Activated T-cell treated with anti-CD3 and anti-CD28 coated beads for 1 hour (primary cell): ENCODE measurements at regions not wholly inside any gene's neighbourhood (a gene's known extent, or its start where the extent isn't known, plus 50 kb on each side); places are given as distances from the start of the nearest gene placed in this dataset.

Experiments used
- DNase-seq: peaks from one replicate; pipeline ENCODE4 v3.0.0-alpha.2; 2020; ENCODE audit warnings: low read depth

DNA sequence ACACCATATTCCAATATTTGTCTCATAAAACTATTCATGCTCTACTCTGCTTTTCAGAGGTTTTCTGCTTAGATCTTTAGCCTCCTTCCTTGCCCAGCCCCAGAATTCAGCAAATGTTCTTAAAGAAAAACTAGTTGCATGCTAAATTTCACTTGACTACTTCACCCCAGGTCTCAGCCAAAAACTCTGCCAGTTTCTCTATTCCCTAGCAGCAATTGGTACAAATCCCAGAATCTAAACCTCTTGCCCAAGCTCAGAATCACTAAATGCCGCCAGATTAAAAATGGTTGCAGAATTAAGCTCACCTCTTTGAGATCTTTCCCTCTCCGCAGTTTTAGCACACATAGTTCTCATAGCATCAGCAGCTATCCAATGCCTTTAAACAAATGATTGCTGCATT lies 331.2 kb upstream of the SMARCA2 start:
- DNase-seq = no peak

DNA sequence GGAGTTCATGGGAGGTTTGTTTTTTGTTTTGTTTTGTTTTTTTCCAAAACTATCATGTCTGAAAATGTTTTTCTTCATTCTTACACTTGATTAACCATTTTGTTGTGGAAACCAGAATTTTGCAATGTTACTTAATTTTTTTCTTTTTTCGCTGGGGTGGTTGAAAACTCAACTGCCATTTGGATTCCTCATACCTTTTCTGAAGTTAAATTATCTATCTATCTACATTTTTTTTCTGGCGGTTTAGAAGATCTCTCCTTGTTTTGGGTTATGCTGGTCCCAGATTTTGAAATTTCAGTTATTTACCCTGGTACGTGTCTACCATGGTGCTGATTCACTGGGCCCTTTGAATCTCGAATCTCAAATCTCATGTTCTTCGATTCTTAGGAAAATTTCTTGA lies 316.2 kb upstream of the SMARCA2 start:
- no peak for DNase-seq

DNA sequence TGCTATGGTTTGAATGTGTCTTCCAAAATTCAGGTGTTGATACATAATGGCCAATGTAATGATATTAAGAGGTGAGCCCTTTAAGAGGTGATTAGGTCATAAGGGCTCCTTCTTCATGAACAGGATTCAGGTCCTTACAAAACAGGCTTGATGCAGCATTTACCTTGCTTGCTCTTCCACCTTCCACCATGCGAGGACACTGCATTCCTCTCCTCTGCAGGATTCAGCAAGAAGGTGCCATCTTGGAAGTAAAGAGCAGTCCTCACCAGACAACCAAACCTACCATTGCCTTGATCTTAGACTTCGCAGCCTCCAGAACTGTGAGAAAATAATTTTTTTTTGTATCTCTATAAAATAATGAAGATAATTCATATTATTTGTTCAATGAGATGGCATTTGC lies 314.0 kb upstream of the SMARCA2 start:
- no peak for DNase-seq

DNA sequence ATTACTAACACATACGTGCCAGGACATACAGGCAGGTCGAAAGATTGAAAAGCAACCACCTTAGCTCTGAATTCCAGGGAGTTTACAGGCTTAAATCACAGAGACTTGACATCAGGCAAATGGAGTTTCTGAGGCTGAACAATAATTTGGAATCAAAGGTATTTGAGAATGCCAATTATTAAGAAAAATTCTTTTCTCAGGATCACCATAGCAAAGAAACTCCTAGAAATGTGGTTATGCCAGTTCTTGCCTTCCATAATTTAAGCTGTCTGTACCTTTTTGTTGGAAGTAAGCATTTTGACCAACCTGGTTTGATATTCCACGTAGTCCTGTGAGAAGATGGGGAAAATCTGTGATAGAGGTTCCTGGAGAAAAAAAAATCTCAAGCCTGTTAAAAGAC lies 312.4 kb upstream of the SMARCA2 start:
- DNase-seq = no peak

DNA sequence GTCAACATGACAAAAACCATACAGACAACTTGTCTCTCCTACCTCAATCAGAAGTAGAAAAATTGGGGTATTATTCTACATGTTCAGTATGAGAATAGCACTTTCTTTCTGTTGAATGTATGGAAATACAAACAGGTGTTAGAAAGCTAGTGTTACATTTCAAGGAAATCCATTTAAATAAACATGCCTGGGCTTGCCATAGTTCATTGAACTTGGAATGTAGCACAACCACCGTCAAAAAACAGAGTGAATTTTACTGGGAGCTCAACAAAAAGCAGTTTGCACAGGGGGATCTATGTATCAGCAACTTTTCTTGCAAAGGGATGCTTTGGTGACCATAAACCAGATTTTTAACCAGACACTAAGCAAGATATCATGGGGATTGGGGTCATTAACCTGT lies 307.9 kb upstream of the SMARCA2 start:
- no peak for DNase-seq

DNA sequence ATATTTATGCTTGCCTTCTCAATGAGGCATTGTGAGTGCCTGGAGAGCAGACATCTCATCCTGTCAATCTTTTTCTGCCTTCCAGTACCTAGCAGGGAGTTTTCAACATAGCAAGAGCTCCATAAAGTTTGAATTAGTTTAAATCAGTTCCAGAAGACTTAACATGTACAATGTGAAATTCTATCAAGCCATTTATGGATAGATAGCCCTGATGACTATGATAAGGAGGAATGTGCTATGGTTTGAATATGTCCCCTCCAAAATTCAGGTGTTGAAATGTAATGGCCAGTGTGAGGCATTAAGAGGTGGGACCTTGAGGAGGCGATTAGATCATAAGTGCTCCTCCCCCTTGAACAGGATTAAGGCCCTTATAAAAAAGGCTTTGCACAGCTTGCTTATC lies 306.9 kb upstream of the SMARCA2 start:
- DNase-seq = no peak

DNA sequence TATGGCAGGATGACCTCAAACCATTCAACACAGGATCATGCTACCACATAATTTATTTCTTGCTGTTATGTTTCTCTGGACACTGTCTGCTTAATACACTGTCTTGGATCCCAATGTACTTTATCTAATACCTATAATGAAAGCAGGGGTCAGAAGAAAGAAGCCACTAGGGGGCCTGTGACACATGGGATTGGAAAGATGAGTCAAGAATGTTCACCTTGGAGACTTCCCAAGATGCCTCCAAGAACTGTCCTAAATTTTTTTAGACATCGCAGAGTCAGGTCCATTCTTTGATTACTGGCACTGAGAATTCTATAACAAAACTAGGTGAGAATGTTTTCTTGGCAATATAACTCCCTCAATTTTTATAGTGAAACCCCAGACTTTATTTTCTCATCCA lies 305.8 kb upstream of the SMARCA2 start:
- no peak for DNase-seq

GRCh38 chr9:1712861-1713450 lies 302.2 kb upstream of the SMARCA2 start:
- no peak for DNase-seq

DNA sequence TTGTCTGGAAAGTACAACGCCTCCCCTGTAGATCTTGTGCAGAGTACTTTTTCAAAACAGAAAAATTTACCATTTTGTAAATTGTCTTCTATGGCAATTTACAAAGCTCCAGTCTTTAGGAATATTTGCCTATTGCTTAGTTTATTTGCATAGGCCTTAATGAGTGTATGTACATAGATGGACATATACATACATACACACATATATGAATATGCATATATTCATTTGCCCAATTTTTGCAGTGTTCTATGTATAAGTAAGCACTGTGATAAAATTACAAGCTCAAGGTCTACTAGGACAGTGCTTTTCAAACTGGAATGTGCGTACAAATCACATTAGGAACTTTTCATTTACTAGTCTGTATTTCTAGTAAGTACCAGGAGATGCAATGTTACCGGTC lies 301.3 kb upstream of the SMARCA2 start:
- DNase-seq = no peak

DNA sequence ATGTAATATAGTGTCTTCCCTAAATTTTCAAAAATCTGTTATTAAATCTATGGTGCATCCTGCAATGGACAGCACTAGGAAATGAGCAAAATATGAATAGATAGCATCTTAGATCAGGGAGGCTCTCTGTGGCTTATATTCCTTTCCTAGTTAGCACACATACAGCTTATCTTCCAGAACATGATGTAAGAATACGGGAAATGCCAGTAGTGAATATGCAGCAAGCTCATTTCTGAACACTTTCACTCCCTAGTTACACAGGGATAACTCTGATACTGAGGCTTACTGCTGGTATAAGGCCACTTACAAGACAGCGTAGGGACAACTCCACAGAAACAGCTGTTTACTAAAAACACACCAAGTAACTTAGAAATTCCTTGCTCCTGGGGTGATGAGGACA lies 297.3 kb upstream of the SMARCA2 start:
- no peak for DNase-seq

GRCh38 chr9:1718836-1719235 lies 296.3 kb upstream of the SMARCA2 start:
- no peak for DNase-seq

DNA sequence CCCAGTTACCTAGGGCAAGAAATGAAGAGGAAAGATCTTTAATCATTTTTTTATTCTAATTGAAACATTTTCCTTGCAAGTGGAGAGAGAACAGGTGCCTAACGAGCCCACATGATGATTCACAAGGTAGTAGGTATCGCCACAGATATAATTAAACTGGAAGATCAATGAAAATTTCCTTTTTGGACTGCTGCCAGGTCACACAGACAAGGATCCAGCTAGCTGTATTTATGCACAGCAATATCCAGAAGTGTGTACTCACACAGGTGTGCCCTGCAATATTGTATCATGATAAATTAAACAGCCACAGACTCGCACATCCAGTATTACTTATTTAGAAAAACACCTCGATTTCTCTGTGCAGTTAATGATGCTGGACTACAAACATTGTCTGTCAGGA lies 294.0 kb upstream of the SMARCA2 start:
- no peak for DNase-seq

- no peak for DNase-seq
Measured at GRCh38 chr9:1722404-1722803, 292.7 kb upstream of the SMARCA2 start.

DNA sequence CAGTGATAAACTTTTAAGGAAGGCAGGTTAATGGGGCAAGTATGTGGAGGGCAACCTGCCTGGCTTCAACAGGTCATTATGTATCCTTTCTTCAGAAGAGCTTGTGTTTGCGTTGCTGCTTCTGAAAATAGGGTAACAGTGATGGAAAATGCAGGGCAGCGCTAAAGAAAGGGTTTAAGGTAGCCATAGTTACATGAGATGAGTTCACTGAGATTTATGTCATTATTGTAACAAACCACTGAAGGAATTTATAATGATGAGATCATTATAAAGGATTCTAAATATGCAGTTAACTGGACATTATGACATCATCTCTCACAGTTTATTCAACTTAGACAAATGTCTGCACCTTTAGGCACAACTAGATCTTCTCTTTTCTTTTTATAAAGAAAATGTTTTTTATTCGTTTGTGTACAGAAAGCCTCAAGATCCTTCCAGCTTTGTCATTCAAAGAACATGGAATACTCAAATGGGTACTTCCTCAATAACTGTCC lies 291.6 kb upstream of the SMARCA2 start:
- DNase-seq = no peak

DNA sequence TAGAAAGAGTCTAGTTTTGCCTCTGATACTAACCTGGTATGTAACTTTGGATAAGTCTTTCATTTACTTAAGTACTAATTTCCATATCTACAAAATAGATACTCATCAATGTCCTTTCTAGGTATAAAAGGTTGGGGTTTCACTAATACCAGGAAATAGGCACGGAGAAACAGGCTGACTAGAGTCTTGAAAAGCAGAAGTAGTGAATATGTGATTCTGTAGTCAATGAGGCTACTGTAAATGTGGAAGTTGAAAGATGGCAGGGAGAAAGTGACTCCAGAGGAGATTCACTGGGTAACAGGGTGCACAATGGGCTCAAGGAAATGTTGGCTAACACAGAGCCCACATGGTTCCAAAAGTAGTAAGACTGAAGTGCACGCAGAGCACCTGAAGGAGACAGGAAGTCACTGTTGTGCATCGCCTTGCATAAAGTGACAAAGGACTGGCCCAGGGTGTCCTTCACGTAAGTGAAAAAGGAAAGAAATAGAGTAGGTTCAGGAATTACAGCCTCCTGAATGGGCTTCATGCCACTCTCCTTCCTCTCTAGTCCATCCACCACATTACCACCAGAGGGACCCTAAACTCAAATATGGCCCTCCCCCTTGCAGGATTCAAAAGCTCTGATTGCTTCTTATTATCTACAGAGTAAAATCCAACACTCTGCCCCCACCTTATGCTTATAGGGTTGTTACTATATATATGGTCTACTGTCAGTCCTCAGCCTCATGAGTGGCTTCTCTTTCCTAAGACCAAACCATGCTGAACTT lies 288.0 kb upstream of the SMARCA2 start:
- no peak for DNase-seq

- no peak for DNase-seq
Measured at GRCh38 chr9:1729631-1730030, 285.5 kb upstream of the SMARCA2 start.

DNA sequence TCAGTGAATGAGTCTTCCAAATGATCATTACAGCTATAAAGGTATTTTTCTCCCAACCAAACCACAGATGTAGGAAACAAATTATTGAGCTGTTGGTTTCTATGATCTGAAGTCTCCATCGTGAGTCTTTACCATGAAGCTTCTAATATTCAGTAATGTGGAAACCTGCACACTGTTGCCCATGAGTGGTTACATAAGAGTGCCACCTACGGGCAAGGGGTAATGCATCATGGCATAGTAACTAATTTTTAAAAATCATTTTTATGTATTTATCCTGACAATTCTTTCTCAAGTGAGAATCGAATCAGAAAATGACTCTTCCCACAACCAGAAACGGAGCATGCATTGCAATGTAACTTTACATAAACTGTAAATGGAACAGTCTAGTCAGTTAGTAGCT lies 282.5 kb upstream of the SMARCA2 start:
- DNase-seq = no peak

- DNase-seq = no peak
Measured at GRCh38 chr9:1738511-1739100, 276.5 kb upstream of the SMARCA2 start.

DNA sequence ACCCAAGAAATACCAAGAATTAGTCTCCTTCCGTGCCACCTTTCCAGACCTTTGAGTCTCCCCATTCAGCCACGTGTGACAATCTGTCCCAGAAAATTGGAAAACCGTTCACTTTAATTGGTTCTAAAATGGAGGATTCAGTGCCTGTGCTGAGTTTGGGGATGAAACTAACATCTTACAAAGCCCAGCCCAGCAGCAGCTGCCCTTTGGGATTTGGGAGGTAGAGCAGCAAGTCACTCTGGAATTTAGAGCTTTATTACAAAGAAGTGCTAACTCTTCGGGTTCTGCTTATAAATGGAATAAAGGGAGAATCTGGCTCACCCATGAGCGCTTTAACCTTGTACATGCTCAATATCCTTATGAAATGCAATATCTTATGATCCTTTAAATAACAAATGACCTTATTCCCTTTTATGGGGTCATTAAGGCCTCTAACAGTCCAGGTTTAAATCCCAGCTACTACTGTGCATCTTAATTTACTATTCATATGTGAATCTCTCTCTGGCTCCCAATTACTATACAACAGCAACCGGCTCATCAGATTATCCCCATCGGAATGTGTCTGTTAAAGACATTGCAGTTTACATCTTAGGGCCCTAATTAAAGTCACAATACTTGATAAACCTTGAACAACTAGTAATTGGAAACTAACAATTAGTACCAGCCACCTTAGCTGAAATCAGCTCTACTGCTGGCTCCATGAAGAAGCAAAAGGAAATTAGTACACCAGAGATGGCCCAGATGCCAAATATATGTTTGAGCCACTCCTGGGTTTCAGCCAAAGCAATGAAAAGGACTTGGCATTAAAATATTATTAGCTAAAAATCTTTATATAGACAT lies 271.8 kb upstream of the SMARCA2 start:
- no peak for DNase-seq

DNA sequence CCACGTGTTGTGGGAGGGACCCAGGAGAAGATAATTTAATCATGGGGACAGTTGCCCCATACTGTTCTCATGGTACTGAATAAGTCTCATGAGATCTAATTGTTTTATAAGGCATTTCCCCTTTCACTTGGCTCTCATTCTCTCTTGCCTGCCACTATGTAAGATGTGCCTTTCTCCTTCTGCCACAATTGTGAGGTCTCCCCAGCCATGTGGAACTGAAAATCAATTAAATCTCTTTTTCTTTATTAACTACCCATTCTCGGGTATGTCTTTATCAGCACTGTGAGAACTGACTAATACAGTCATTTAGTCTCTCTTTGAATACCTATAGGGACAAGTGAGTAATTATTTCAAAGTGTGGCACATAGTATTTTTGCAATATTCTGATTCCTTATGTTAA lies 269.2 kb upstream of the SMARCA2 start:
- DNase-seq = no peak

- no peak for DNase-seq
Measured at GRCh38 chr9:1747417-1747967, 267.7 kb upstream of the SMARCA2 start.

DNA sequence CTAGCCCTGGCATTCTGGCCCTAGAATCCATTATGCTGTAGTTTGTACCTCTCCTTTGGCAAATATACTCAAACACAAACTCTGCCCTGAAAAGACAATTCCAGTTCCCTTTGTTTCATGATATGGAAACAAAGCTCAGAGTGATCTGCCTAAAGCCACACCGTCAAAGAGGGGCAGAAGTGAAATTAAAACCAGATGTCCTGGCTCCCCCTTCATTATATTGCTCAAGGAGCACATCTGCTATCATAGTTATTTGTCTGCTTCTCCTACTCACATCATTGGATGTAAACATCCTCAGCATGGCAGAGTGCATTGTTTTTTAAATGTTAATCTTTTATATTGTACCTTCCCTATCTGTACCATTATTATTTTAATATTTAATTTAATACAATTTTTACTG lies 266.7 kb upstream of the SMARCA2 start:
- DNase-seq = no peak
